ENCODE measurements at regions not wholly inside any gene's neighbourhood (a gene's known extent, or its start where the extent isn't known, plus 50 kb on each side); places are given as distances from the start of the nearest gene placed in this dataset.

- TF ChIP-seq CTCF (IDR thresholded peaks at IDR 0.05) (no peak), EZH2phosphoT487 (IDR thresholded peaks at IDR 0.05; ENCODE audit: borderline replicate concordance, low read depth) (no peak)
Measured at GRCh38 chr4:13733817-13734216, 106.3 kb upstream of the BOD1L1 start.

Data from SK-N-SH (cell line).